HepG2 (cell line): ENCODE measurements at regions not wholly inside any gene's neighbourhood (a gene's known extent, or its start where the extent isn't known, plus 50 kb on each side); places are given as distances from the start of the nearest gene placed in this dataset.

ENCODE experiments used
- CEBPG ChIP-seq: IDR thresholded peaks from 2 replicates; pipeline ENCODE4 v1.6.1; 2016
- EZH2 ChIP-seq: conservative IDR thresholded peaks from 2 replicates; pipeline ENCODE4 v1.6.1; 2012; ENCODE audit warnings: mild to moderate bottlenecking, low read depth, low read length, moderate library complexity
- KLF9 ChIP-seq: IDR thresholded peaks from 2 replicates; pipeline ENCODE4 v1.6.1; 2016; ENCODE audit warnings: low read depth
- POLR2AphosphoS5 ChIP-seq: IDR thresholded peaks from 2 replicates; pipeline ENCODE4 v1.6.1; 2012; ENCODE audit warnings: low read depth, low read length
- TF ChIP-seq, protein P1 (sequence below): IDR thresholded peaks from 2 replicates; pipeline ENCODE4 v1.6.1; 2012; ENCODE audit warnings: inconsistent platforms

DNA sequence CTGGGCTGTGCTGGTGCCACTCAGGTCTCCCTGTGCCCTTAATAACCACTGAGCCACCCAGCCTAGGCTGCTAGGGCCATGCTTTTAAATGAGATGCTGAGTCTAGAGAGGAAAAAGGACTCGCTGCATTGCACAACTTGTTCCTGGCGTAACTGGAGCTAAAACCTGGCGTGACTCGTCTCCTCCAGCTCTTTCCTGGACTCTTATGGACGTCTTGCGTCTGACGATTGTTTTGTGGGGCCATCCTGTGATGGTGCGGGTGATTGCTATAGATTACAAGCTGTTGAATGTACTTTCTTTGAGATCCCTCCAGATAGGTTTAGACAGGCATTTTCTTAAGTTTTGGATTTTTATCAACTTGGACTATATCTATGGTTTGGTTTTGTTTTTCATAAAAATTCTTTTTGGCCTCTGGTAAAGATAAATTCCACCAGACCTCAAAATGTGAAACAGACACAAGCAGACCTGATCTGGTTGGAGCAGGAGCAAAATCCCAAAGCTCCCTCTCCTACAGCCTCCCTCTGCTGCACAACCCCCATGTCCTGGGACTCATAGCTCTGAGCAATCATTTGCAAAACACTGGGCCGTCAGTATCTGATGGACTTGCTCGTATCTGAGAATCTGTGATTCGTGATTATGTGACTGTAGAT is 230.3 kb downstream of the ARHGAP12 start:
- no peak for TF ChIP-seq KLF9 (CRISPR knock-in tag)
- no peak for TF ChIP-seq POLR2AphosphoS5
- TF ChIP-seq EZH2, result no peak
- TF ChIP-seq CEBPG (CRISPR knock-in tag), result no peak
- TF ChIP-seq, protein P1, sequence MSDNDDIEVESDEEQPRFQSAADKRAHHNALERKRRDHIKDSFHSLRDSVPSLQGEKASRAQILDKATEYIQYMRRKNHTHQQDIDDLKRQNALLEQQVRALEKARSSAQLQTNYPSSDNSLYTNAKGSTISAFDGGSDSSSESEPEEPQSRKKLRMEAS, result no peak
